CD4-positive, alpha-beta T cell (primary cell): ENCODE measurements at regions not wholly inside any gene's neighbourhood (a gene's known extent, or its start where the extent isn't known, plus 50 kb on each side); places are given as distances from the start of the nearest gene placed in this dataset.

Experiments used
- ATAC-seq: fragments of 200-7000 bp; cut with Tn5 transposase; one replicate; pipeline ENCODE4 v1.10.0; 2022; ENCODE audit warnings: mild to moderate bottlenecking; ENCODE audit not compliant: poor library complexity
- CTCF ChIA-PET: fragments of 350-600 bp; sonication (Branson Sonifier 250); formaldehyde crosslinking; loops from one replicate; lab custom pipeline; 2021; ENCODE audit warnings: antibody characterized with exemption, inconsistent platforms; lab: Charles Lee
- POLR2A ChIA-PET: fragments of 350-600 bp; sonication (Branson Sonifier 250); formaldehyde crosslinking; loops from one replicate; lab custom pipeline; 2021; ENCODE audit warnings: antibody characterized with exemption, inconsistent platforms; lab: Charles Lee
- DNase-seq, 14 experiments: peaks; one replicate each; pipeline ENCODE4 v3.0.0-alpha.2; 2013 to 2020; ENCODE audit warnings: mixed read lengths in 2 of 14
- H3K27ac ChIP-seq, 2 donors: one replicate each; pipeline versions ENCODE4 v1.5.1 to v1.7.0; 2013; ENCODE audit warnings: low read length in 2 of 2, low read depth in 1 of 2, mild to moderate bottlenecking in 1 of 2
- H3K27me3 ChIP-seq, 2 experiments: 1 replicate in 1 of 2; 2 replicates in 1 of 2; pipeline versions ENCODE4 v1.6.1 to v1.7.0; 2013; ENCODE audit warnings: low read length in 2 of 2, control low read depth in 1 of 2, mild to moderate bottlenecking in 1 of 2, moderate library complexity in 1 of 2; ENCODE audit not compliant: insufficient read depth in 2 of 2, control insufficient read depth in 1 of 2
- H3K36me3 ChIP-seq: one replicate; pipeline ENCODE4 v1.6.1; 2013; ENCODE audit warnings: low read length, control low read depth; ENCODE audit not compliant: insufficient read depth
- H3K4me1 ChIP-seq: one replicate; pipeline ENCODE4 v1.6.1; 2013; ENCODE audit warnings: low read length, control low read depth; ENCODE audit not compliant: insufficient read depth
- H3K4me3 ChIP-seq: one replicate; pipeline ENCODE4 v1.5.1; 2013; ENCODE audit warnings: mild to moderate bottlenecking, low read length, moderate library complexity
- H3K9me3 ChIP-seq, 2 experiments: 1 replicate in 1 of 2; 2 replicates in 1 of 2; pipeline versions ENCODE4 v1.6.1 to v1.7.0; 2013; ENCODE audit warnings: low read length in 2 of 2, mild to moderate bottlenecking in 2 of 2, control low read depth in 1 of 2, moderate library complexity in 1 of 2; ENCODE audit not compliant: control insufficient read depth in 1 of 2, insufficient read depth in 1 of 2
- H3K27ac Mint-ChIP-seq: one replicate; pipeline ENCODE4 v1.8.0; 2020; ENCODE audit warnings: mixed read lengths
- H3K27me3 Mint-ChIP-seq: one replicate; pipeline ENCODE4 v1.8.0; 2021; ENCODE audit warnings: mixed read lengths
- H3K36me3 Mint-ChIP-seq: one replicate; pipeline ENCODE4 v1.8.0; 2021; ENCODE audit warnings: low read depth, mixed read lengths
- H3K4me1 Mint-ChIP-seq: one replicate; pipeline ENCODE4 v1.8.0; 2021; ENCODE audit warnings: low read depth, mixed read lengths
- H3K4me3 Mint-ChIP-seq: one replicate; pipeline ENCODE4 v1.8.0; 2020; ENCODE audit warnings: mild to moderate bottlenecking, mixed read lengths
- H3K9me3 Mint-ChIP-seq: one replicate; pipeline ENCODE4 v1.8.0; 2020; ENCODE audit warnings: mixed read lengths
- CTCF ChIP-seq: fragments of 200-600 bp; IDR thresholded peaks from one replicate; pipeline ENCODE4 v1.8.0; 2022; ENCODE audit warnings: antibody characterized with exemption, mild to moderate bottlenecking
- intact Hi-C, 2 experiments: fragments of 100-400 bp; cut with DNase I in 1 of 2; cut with micrococcal nuclease in 1 of 2; formaldehyde crosslinking; loops; one replicate each; pipeline versions ENCODE4 v1.15.1 to v1.9.0; 2023 to 2025; cut with DNase I, micrococcal nuclease

GRCh38 chr2:196356332-196356731 lies 185.0 kb upstream of the STK17B start:
- ATAC-seq (no peak), DNase-seq (no peak)
- Histone ChIP-seq H3K9me3 (peaks cover 0 to 7% of the 10 kb centered on the region in 2 experiments), H3K27ac (no peak overlapping the region), H3K36me3 (no peaks in the 10 kb centered on the region), H3K4me1 (no peaks in the 10 kb centered on the region), H3K4me3 (no peak overlapping the region), H3K27me3 (no peaks in the 10 kb centered on the region)
- Mint-ChIP-seq H3K27me3 (peaks cover 13% of the 10 kb centered on the region), H3K27ac (no peak overlapping the region), H3K36me3 (no peaks in the 10 kb centered on the region), H3K4me3 (no peak overlapping the region), H3K9me3 (peaks cover 5% of the 10 kb centered on the region), H3K4me1 (no peaks in the 10 kb centered on the region)
- ChIA-PET CTCF (no interaction called here), POLR2A (no interaction called here)
- TF ChIP-seq CTCF: no peak
- intact Hi-C loops: no loop called here

DNA sequence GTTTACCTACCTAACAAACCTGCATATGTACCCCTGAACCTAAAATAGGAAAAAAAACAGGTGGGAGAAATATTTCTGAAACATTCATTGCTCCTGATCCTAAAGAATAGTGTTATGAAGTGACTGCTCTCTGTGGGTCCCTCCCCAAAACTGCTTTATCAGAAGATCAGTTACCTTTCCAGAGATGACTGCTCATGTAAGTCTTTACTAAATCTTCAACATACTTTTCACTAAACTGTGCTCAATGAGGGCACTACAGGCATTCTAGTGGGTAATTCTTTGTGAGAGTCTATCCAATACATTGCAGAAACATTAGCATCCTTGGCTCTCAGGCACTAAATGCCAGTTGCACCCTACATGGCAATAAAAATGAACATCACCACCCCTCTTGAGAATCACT lies 189.3 kb upstream of the STK17B start:
- POLR2A ChIA-PET: no interaction called here
- Histone ChIP-seq H3K27ac (no peak overlapping the region), H3K4me1 (no peaks in the 10 kb centered on the region), H3K36me3 (no peaks in the 10 kb centered on the region), H3K27me3 (no peaks in the 10 kb centered on the region), H3K4me3 (no peak overlapping the region), H3K9me3 (no peaks in the 10 kb centered on the region)
- Mint-ChIP-seq H3K27ac (no peak overlapping the region), H3K4me3 (no peak overlapping the region), H3K36me3 (no peaks in the 10 kb centered on the region), H3K9me3 (no peaks in the 10 kb centered on the region), H3K27me3 (peaks cover 8% of the 10 kb centered on the region), H3K4me1 (no peaks in the 10 kb centered on the region)
- CTCF ChIA-PET: no interaction called here
- intact Hi-C loops: no loop called here
- DNase-seq (no peak), ATAC-seq (no peak)
- TF ChIP-seq CTCF: no peak

- peaks cover 5% of the 10 kb centered on the region for H3K27me3 Mint-ChIP-seq
- DNase-seq (no peak), ATAC-seq (no peak)
- Histone ChIP-seq H3K27ac (no peak overlapping the region), H3K4me3 (no peak overlapping the region), H3K9me3 (no peaks in the 10 kb centered on the region), H3K36me3 (no peaks in the 10 kb centered on the region), H3K27me3 (no peaks in the 10 kb centered on the region), H3K4me1 (no peaks in the 10 kb centered on the region)
- H3K27ac Mint-ChIP-seq: no peak overlapping the region
- ChIA-PET CTCF (no interaction called here), POLR2A (no interaction called here)
- H3K36me3 Mint-ChIP-seq: no peaks in the 10 kb centered on the region
- no peaks in the 10 kb centered on the region for H3K9me3 Mint-ChIP-seq
- TF ChIP-seq CTCF: no peak
- H3K4me1 Mint-ChIP-seq: no peaks in the 10 kb centered on the region
- intact Hi-C loops: no loop called here
- no peak overlapping the region for H3K4me3 Mint-ChIP-seq
Measured at GRCh38 chr2:196361606-196362326, 190.4 kb upstream of the STK17B start.
